A549 (cell line): ENCODE measurements at regions not wholly inside any gene's neighbourhood (a gene's known extent, or its start where the extent isn't known, plus 50 kb on each side); places are given as distances from the start of the nearest gene placed in this dataset.

Experiments used
- CHD2 ChIP-seq: fragments of 150-350 bp; IDR thresholded peaks from 2 replicates; pipeline ENCODE4 v1.6.1; 2014; ENCODE audit warnings: low read length; ENCODE audit not compliant: partially characterized antibody
- HOXA7 ChIP-seq: fragments of 250-450 bp; sonication (Bioruptor Pico); IDR thresholded peaks from 2 replicates; pipeline ENCODE4 v1.5.0; 2020; ENCODE audit warnings: mild to moderate bottlenecking, moderate library complexity
- POLR2A ChIP-seq: IDR thresholded peaks from 2 replicates; pipeline ENCODE4 v1.6.1; 2012; ENCODE audit warnings: mild to moderate bottlenecking, low read length
- SMC3 ChIP-seq: fragments of >200 bp; sonication (Bioruptor Twin); formaldehyde crosslinking; IDR thresholded peaks from 3 replicates; pipeline ENCODE4 v1.6.1; 2018; ENCODE audit warnings: inconsistent platforms
- TF ChIP-seq, protein P1 (sequence below): fragments of 250-450 bp; sonication (Bioruptor Pico); IDR thresholded peaks from 2 replicates; pipeline ENCODE4 v1.5.0; 2021; ENCODE audit warnings: mild to moderate bottlenecking, moderate library complexity, borderline replicate concordance
- TF ChIP-seq, protein P2 (sequence below): fragments of >200 bp; sonication (Bioruptor Twin); formaldehyde crosslinking; IDR thresholded peaks from 3 replicates; pipeline ENCODE4 v1.5.1; 2016
- TF ChIP-seq, protein P3 (sequence below): IDR thresholded peaks from 2 replicates; pipeline ENCODE4 v1.6.1; 2012; ENCODE audit warnings: low read depth, borderline replicate concordance

DNA sequence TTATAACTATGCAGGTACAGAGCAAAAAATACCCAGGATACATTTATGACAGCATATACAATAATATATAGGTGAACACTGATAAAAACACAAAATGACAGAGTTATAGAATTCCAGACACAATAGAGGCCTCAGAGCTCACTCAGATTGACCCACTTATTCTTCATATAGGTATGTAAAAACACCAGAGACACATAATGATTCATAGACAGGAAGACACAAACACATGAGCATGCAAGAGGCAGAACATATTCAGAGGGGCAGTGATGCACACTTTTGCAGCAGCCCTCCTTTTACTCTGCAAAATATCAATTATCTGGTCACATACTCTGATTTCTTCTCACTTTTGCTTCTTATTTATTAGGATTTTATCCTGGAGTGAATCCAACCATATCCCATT is 633.3 kb upstream of the ACVR2A start:
- TF ChIP-seq, protein P1, sequence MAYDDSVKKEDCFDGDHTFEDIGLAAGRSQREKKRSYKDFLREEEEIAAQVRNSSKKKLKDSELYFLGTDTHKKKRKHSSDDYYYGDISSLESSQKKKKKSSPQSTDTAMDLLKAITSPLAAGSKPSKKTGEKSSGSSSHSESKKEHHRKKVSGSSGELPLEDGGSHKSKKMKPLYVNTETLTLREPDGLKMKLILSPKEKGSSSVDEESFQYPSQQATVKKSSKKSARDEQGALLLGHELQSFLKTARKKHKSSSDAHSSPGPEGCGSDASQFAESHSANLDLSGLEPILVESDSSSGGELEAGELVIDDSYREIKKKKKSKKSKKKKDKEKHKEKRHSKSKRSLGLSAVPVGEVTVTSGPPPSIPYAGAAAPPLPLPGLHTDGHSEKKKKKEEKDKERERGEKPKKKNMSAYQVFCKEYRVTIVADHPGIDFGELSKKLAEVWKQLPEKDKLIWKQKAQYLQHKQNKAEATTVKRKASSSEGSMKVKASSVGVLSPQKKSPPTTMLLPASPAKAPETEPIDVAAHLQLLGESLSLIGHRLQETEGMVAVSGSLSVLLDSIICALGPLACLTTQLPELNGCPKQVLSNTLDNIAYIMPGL (CRISPR knock-in tag) = no peak
- no peak for TF ChIP-seq CHD2
- TF ChIP-seq, protein P2, sequence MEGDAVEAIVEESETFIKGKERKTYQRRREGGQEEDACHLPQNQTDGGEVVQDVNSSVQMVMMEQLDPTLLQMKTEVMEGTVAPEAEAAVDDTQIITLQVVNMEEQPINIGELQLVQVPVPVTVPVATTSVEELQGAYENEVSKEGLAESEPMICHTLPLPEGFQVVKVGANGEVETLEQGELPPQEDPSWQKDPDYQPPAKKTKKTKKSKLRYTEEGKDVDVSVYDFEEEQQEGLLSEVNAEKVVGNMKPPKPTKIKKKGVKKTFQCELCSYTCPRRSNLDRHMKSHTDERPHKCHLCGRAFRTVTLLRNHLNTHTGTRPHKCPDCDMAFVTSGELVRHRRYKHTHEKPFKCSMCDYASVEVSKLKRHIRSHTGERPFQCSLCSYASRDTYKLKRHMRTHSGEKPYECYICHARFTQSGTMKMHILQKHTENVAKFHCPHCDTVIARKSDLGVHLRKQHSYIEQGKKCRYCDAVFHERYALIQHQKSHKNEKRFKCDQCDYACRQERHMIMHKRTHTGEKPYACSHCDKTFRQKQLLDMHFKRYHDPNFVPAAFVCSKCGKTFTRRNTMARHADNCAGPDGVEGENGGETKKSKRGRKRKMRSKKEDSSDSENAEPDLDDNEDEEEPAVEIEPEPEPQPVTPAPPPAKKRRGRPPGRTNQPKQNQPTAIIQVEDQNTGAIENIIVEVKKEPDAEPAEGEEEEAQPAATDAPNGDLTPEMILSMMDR = no peak
- TF ChIP-seq POLR2A = no peak
- TF ChIP-seq SMC3 = no peak
- TF ChIP-seq, protein P3, sequence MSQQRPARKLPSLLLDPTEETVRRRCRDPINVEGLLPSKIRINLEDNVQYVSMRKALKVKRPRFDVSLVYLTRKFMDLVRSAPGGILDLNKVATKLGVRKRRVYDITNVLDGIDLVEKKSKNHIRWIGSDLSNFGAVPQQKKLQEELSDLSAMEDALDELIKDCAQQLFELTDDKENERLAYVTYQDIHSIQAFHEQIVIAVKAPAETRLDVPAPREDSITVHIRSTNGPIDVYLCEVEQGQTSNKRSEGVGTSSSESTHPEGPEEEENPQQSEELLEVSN = no peak
- no peak for TF ChIP-seq HOXA7 (CRISPR knock-in tag)
